B cell (primary cell): ENCODE measurements at regions not wholly inside any gene's neighbourhood (a gene's known extent, or its start where the extent isn't known, plus 50 kb on each side); places are given as distances from the start of the nearest gene placed in this dataset.

Experiments used
- ATAC-seq: fragments of 200-7000 bp; cut with Tn5 transposase; one replicate; pipeline ENCODE4 v1.10.0; 2021; ENCODE audit warnings: low read depth, mild to moderate bottlenecking, moderate number of reproducible peaks, moderate library complexity
- CTCF ChIA-PET: fragments of 350-600 bp; sonication (Branson Sonifier 250); formaldehyde crosslinking; loops from one replicate; lab custom pipeline; 2021; ENCODE audit warnings: antibody characterized with exemption, inconsistent platforms; lab: Charles Lee
- POLR2A ChIA-PET: fragments of 350-600 bp; sonication (Branson Sonifier 250); formaldehyde crosslinking; loops from one replicate; lab custom pipeline; 2021; ENCODE audit warnings: antibody characterized with exemption; lab: Charles Lee
- DNase-seq: peaks from one replicate; pipeline ENCODE4 v3.0.0; 2013
- H2AFZ ChIP-seq: 2 replicates; pipeline ENCODE4 v1.6.1; 2012; ENCODE audit warnings: mild to moderate bottlenecking, low read depth, low read length; ENCODE audit not compliant: insufficient read depth, poor library complexity, severe bottlenecking
- H3K27ac ChIP-seq, 2 donors: 1 replicate in 1 of 2; 2 replicates in 1 of 2; pipeline ENCODE4 v1.5.1; 2012 to 2013; ENCODE audit warnings: low read length in 2 of 2, mild to moderate bottlenecking in 2 of 2, moderate library complexity in 1 of 2
- H3K27me3 ChIP-seq, 4 experiments: fragments of 200-600 bp in 1 of 4; sonication (generic) in 1 of 4; replicated peaks in 1 of 4; 1 replicate in 2 of 4; 2 replicates in 2 of 4; pipeline versions ENCODE4 v1.6.1 to v1.7.0; 2013 to 2016; ENCODE audit warnings: low read length in 3 of 4, mild to moderate bottlenecking in 2 of 4, mixed read lengths in 1 of 4, moderate library complexity in 1 of 4; ENCODE audit not compliant: insufficient read depth in 4 of 4, control insufficient read depth in 3 of 4; ENCODE audit errors: control extremely low read depth in 1 of 4
- H3K36me3 ChIP-seq, 2 experiments: replicated peaks in 1 of 2; 1 replicate in 1 of 2; 2 replicates in 1 of 2; pipeline versions ENCODE4 v1.6.1 to v1.7.1; 2013; ENCODE audit warnings: low read length in 1 of 2; ENCODE audit not compliant: insufficient read depth in 2 of 2, control insufficient read depth in 1 of 2; ENCODE audit errors: control extremely low read depth in 1 of 2, extremely low read depth in 1 of 2
- H3K4me1 ChIP-seq, 2 donors: fragments of 200-600 bp in 1 of 2; sonication (generic) in 1 of 2; 1 replicate in 1 of 2; 2 replicates in 1 of 2; pipeline versions ENCODE4 v1.5.1 to v1.6.1; 2013 to 2017; ENCODE audit warnings: low read length in 2 of 2; ENCODE audit not compliant: control insufficient read depth in 2 of 2, insufficient read depth in 2 of 2
- H3K4me2 ChIP-seq: replicated peaks from 2 replicates; pipeline ENCODE3; 2012; ENCODE audit warnings: mild to moderate bottlenecking, low read depth, low read length; ENCODE audit not compliant: poor library complexity, severe bottlenecking
- H3K4me3 ChIP-seq, 5 experiments: fragments of 200-600 bp in 1 of 5; sonication (generic) in 1 of 5; 1 replicate in 3 of 5; 2 replicates in 2 of 5; pipeline versions ENCODE4 v1.5.1 to v1.7.0; 2011 to 2016; ENCODE audit warnings: low read length in 4 of 5, mild to moderate bottlenecking in 4 of 5, low read depth in 2 of 5, control low read depth in 1 of 5, moderate library complexity in 1 of 5; ENCODE audit not compliant: insufficient read depth in 1 of 5; ENCODE audit errors: control extremely low read depth in 1 of 5, extremely low read depth in 1 of 5
- H3K79me2 ChIP-seq: fragments of 200-600 bp; sonication (generic); one replicate; pipeline ENCODE4 v1.6.0; 2016; ENCODE audit warnings: low read length; ENCODE audit not compliant: control insufficient read depth, insufficient read depth
- H3K9ac ChIP-seq: fragments of 200-600 bp; sonication (generic); 2 replicates; pipeline ENCODE4 v1.6.1; 2017; ENCODE audit warnings: mild to moderate bottlenecking, low read length, moderate library complexity
- H3K9me3 ChIP-seq, 3 donors: one replicate each; pipeline versions ENCODE4 v1.6.1 to v1.7.1; 2013; ENCODE audit warnings: low read length in 2 of 3; ENCODE audit not compliant: control insufficient read depth in 2 of 3, insufficient read depth in 1 of 3; ENCODE audit errors: control extremely low read depth in 1 of 3
- H4K20me1 ChIP-seq: 2 replicates; pipeline ENCODE4 v1.6.0; 2012; ENCODE audit warnings: mild to moderate bottlenecking, low read length; ENCODE audit not compliant: insufficient read depth, control insufficient read depth, poor library complexity, severe bottlenecking
- H3K27ac Mint-ChIP-seq: one replicate; pipeline ENCODE4 v1.8.0; 2021; ENCODE audit warnings: mixed read lengths
- H3K27me3 Mint-ChIP-seq: one replicate; pipeline ENCODE4 v1.8.0; 2021; ENCODE audit warnings: mixed read lengths
- H3K4me1 Mint-ChIP-seq: one replicate; pipeline ENCODE4 v1.8.0; 2021; ENCODE audit warnings: mixed read lengths
- H3K4me3 Mint-ChIP-seq: one replicate; pipeline ENCODE4 v1.8.0; 2021; ENCODE audit warnings: mixed read lengths
- H3K9me3 Mint-ChIP-seq: one replicate; pipeline ENCODE4 v1.8.0; 2022; ENCODE audit warnings: mixed read lengths; ENCODE audit not compliant: insufficient read depth
- CTCF ChIP-seq: fragments of 200-600 bp; IDR thresholded peaks from one replicate; pipeline ENCODE4 v1.8.0; 2022; ENCODE audit warnings: antibody characterized with exemption, mild to moderate bottlenecking
- EZH2 ChIP-seq: IDR thresholded peaks from 2 replicates; pipeline ENCODE4 v1.6.1; 2012; ENCODE audit warnings: borderline replicate concordance, low read depth, mild to moderate bottlenecking, moderate library complexity, low read length; ENCODE audit not compliant: insufficient read depth, poor library complexity, severe bottlenecking
- WGBS: methylation state at CpG from one replicate; pipeline ENCODE4 v1.1.5; 2013; ENCODE audit warnings: missing lambda C conversion rate; ENCODE audit not compliant: insufficient coverage; 5-methylcytosine and 5-hydroxymethylcytosine counted together
- intact Hi-C: fragments of 100-400 bp; cut with micrococcal nuclease; formaldehyde crosslinking; loops from one replicate; pipeline ENCODE4 v1.10.0; 2022

- Histone ChIP-seq H3K9ac (no peak overlapping the region), H3K79me2 (no peaks in the 10 kb centered on the region), H3K4me1 (no peaks in the 10 kb centered on the region), H3K4me3 (no peak overlapping the region), H3K36me3 (no peaks in the 10 kb centered on the region), H3K4me2 (no peak overlapping the region), H3K27me3 (no peaks in the 10 kb centered on the region), H3K27ac (no peak overlapping the region), H3K9me3 (peaks cover 0 to 3% (median 0%) of the 10 kb centered on the region in 3 donors), H4K20me1 (no peaks in the 10 kb centered on the region), H2AFZ (no peak overlapping the region)
- Mint-ChIP-seq H3K27ac (no peak overlapping the region), H3K4me1 (no peaks in the 10 kb centered on the region), H3K9me3 (no peaks in the 10 kb centered on the region), H3K4me3 (no peak overlapping the region), H3K27me3 (peaks cover 5% of the 10 kb centered on the region)
- no peak for DNase-seq
- intact Hi-C loops = no loop called here
- ChIA-PET POLR2A (no interaction called here), CTCF (no interaction called here)
- WGBS = 93% methylated on average over 4 of the region's 8 CpGs
- no peak for ATAC-seq
- TF ChIP-seq EZH2 (no peak), CTCF (no peak)
Measured at GRCh38 chr13:42728507-42729180, 52.7 kb upstream of the FAM216B start.

- Histone ChIP-seq H4K20me1 (no peaks in the 10 kb centered on the region), H3K36me3 (no peaks in the 10 kb centered on the region), H3K4me3 (no peak overlapping the region), H3K27me3 (no peaks in the 10 kb centered on the region), H2AFZ (no peak overlapping the region), H3K27ac (no peak overlapping the region), H3K79me2 (no peaks in the 10 kb centered on the region), H3K4me2 (no peak overlapping the region), H3K9me3 (peaks cover 0 to 3% (median 0%) of the 10 kb centered on the region in 3 donors), H3K4me1 (no peaks in the 10 kb centered on the region), H3K9ac (no peak overlapping the region)
- DNase-seq = no peak
- H3K4me3 Mint-ChIP-seq = no peak overlapping the region
- ATAC-seq = no peak
- H3K4me1 Mint-ChIP-seq = no peaks in the 10 kb centered on the region
- H3K27me3 Mint-ChIP-seq = peaks cover 5% of the 10 kb centered on the region
- no CpG with 5 or more reads among the region's 1 CpG for WGBS
- ChIA-PET CTCF (no interaction called here), POLR2A (no interaction called here)
- H3K9me3 Mint-ChIP-seq = peaks cover 3% of the 10 kb centered on the region
- no peak overlapping the region for H3K27ac Mint-ChIP-seq
- intact Hi-C loops = no loop called here
- TF ChIP-seq CTCF (no peak), EZH2 (no peak)
Measured at GRCh38 chr13:42729857-42730402, 51.5 kb upstream of the FAM216B start.
